HG03460 (cell line): ENCODE measurements at regions not wholly inside any gene's neighbourhood (a gene's known extent, or its start where the extent isn't known, plus 50 kb on each side); places are given as distances from the start of the nearest gene placed in this dataset.
"Not testable (repeated sequence)": the region's sequence is repeated elsewhere in the genome, so short reads cannot be mapped to it uniquely, and the experiment has no call there.

ENCODE experiments used
- ATAC-seq: cut with Tn5 transposase; IDR thresholded peaks from one replicate; pipeline ENCODE4 v1.9.1; 2021; ENCODE audit not compliant: unreplicated experiment

DNA sequence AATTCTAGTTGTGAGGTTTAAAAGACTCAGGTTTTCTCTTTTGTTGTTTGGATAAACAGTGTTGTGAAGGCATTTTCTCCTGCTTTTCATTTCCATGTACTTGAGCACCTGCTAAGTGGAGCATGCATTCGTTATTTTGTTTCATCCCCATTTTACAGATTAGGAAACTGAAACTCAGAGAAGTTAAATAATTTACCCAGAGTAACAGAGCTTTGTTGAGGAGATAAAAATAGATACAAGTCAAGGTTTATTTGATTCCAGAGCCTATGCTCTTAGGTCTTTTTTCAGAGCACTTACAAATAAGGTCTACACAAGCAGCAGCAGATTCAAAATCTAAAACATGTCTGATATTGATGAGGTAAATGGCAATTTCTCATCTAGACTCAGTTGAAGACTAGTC, 254.7 kb upstream of the PTBP2 start:
- ATAC-seq = no peak

DNA sequence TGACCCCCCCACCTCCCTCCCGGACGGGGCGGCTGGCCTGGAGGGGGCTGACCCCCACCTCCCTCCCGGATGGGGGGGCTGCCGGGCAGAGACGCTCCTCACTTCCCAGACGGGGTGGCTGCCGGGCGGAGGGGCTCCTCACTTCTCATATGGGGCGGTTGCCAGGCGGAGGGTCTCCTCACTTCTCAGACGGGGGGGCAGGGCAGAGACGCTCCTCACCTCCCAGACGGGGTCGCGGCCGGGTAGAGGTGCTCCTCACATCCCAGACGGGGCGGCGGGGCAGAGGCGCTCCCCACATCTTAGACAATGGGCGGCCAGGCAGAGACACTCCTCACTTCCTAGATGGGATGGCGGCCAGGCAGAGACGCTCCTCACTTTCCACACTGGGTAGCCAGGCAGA, 251.9 kb upstream of the PTBP2 start:
- not testable (repeated sequence) for ATAC-seq

GRCh38 chr1:96472471-96472870, 249.1 kb upstream of the PTBP2 start:
- no peak for ATAC-seq

DNA sequence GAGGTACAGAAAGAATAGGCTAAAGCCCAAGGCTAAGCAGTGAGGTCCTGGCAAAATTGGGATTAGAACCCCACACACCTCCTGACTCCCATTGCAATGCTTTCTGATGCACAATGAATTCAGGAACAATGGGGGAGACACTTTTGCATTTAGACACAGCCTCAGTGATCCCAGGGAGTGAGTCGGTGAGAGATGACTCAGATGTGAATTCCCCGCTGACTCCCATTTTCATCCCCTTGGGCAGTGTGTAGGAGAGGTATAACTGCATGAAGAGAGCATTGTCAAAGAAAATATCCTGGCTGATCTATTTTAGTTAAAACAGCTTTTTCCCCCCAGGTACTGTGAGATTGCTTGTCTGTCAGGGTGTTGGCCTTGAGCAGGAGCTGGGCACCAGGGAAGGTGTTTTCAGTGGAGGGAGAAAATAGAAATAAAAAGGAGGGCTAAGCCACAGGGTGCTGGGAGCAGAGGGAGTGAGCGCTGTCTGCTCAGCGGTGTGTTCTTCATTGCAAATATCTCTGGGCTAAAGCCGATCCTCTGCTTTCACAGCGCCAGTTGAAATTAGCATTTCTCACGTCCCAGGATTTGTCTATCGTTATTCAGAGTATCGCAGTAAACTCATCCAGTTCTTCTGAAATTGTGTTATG, 247.7 kb upstream of the PTBP2 start:
- ATAC-seq = no peak

DNA sequence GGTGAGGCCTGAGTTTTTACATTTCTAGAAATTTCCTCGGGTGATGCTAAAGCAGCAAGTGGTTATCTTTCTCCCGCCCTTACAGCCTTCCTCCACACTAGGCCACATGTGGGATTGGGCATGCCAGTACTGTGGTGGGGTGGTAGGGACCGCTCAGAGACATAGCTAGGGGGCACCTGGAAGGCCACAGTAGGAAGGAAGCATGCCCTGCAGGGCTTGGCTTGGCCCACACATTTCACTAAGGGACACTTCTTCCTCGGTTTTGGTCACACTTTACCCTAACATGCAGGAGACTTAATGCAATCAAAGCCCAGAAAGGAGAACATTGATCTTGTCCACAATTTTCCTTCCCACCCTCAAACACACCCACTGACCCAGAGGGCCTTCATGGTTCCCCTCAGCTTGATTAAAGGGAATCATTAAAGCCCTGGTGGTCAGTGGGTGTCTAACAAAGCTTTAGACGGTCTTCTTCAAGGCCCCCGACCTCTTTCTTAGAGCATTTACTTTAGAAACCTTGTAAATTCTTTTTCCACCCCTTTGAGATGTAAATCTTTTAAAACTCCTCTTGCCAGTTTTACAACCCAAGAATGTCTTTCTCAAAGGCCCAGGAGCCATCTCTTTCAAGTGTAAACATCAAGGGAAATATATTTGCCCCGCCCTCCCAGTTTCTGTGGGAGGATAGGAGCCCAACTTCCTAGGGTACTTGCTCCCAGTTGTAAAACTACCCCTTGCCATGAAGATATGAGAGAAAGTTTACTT, 246.4 kb upstream of the PTBP2 start:
- no peak for ATAC-seq

DNA sequence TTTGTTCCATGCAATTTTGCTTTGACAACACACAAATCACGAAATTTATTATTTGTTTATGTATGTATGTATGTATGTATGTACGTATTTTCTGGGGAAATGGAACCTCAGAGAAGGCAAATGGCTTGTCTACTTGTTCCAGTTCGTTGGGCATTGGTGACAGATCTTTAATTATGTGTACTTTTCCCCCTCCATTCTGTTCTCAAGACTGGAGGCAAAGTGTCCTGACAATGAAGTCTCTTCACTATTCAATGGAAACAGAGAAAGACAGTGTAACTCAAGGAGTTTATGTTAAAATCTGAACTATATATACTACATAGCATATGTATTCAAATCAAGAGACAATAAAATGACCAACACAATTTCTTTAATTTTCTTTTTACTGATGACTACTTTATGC, 245.7 kb upstream of the PTBP2 start:
- no peak for ATAC-seq

DNA sequence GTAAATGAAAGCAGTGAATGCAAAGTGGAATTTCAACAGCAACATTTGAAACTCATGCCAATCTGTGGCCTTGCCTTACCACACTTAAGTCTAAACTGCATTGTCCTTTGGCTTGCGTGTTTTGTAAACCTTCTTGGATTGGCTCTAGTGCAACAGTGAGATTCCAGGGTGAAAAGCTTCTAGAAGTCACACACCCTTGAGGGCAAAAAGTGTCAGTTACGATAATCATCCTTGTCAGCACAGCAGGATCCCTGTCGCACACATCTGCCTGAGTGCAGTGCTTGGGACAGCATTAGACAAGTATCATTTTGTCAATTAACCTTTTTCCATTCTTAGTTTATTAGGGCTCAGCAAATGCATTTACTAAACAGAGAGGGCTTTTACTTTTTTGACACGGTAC, 243.4 kb upstream of the PTBP2 start:
- no peak for ATAC-seq

- ATAC-seq = no peak
These were observed 240.2 kb upstream of the PTBP2 start for GRCh38 chr1:96481409-96481808.

DNA sequence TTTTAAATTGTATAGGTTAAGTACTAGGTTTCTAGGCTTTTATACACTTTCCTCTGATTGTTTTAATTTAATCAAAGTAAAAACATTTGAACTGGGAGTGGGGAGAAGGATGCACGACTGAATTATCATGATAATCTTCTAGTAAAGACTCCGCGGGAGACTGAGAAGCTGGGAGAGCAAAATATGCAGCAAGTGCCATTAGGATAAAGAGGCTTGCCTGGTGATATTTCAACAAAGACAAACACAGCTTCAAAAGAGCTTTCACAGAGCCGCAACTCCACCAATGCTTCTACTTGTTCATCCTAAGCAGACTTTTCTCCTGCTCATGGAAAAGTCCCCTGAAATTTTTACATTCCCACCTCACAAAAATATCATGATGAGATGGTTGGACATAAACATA, 239.0 kb upstream of the PTBP2 start:
- no peak for ATAC-seq

DNA sequence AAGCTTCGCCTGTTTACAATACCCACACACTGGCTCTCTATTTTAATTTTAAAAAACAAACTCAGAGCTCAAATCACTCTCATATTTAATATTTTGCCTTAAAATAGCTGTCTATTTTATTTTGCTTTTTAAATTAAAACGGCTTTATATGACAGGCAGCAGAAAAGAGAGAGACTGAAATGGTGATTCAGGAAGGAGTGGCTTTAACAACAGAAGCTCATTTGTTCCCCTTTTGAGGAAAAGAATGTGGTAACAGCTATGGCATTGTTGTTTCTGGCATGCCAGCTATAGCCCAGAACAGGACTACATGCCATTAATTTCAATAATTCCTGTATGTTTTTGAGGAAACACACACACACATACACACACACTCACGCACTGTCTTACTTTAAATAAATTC, 234.2 kb upstream of the PTBP2 start:
- no peak for ATAC-seq

- no peak for ATAC-seq
These were observed 233.6 kb upstream of the PTBP2 start for GRCh38 chr1:96487971-96488370.

- no peak for ATAC-seq
These were observed 232.8 kb upstream of the PTBP2 start for GRCh38 chr1:96488777-96489176.

- ATAC-seq = no peak
These were observed 229.3 kb upstream of the PTBP2 start for GRCh38 chr1:96492236-96492635.

DNA sequence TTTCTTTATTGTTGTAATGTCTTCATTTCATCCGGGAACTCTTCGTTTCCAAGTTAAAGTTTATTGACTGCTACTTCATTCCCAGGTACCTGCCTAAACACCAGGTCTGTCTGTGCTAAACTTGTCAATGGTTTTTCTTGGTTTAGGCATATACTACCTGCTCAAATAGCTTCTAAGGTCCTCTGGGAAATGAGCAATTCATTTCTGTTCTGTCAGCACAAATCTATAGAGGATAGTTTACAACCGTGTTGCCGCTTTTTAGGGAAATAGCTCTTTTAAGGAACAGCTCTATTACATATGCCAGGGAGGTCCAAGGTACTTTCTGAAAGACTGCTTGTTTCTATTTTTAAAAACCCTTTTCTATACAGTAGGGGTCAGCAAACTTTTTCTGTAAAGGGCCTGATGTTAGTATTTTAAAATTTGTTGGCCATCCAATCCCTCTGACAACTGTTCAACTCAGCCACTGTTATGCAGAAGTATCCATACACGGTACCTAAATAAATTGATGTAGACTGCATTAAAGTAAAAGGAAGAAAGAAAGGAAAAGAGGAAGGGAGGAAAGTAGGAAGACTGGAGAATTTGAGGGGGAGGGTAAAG, 222.7 kb upstream of the PTBP2 start:
- ATAC-seq = no peak

GRCh38 chr1:96508233-96508632, 213.4 kb upstream of the PTBP2 start:
- ATAC-seq = no peak

DNA sequence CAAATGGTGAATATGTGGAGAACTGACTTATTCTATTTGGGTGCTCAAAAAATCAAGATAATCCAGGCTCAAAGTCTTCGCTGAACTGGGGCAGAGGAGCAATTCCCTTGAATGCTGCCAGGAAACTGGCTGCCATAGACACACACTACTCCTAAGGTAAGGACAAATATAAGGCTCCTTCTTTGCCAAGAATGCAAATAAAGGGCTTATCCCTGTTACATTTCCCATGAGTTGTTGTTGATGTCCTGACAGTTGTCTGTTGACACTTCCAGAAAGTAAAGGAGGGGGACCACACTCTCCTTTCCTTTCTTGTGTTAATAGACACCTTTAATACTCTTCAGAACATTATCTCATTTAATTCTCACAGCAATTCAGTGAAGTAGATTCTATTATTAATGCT, 212.2 kb upstream of the PTBP2 start:
- no peak for ATAC-seq

GRCh38 chr1:96509951-96510350, 211.6 kb upstream of the PTBP2 start:
- no peak for ATAC-seq

- ATAC-seq = no peak
These were observed 211.2 kb upstream of the PTBP2 start for GRCh38 chr1:96510391-96510790.

DNA sequence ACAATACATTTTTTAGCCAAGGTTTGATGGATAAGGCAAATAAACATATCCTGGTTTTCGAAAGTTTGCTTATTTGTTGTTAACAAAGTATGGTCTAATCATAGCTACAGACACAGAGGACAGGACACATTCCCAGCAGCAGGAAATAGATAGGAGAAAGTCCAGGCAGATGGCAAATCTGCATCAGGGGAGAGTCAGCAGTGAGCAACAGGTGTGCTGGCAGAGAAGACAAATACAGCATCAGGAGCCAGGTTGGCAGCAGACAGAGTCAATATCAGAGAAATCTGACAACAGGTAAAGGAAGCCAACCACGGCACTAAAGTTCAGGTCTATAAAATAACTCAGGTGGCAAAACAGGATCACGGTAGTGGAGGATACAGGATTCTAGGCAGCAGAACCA, 210.7 kb upstream of the PTBP2 start:
- no peak for ATAC-seq

DNA sequence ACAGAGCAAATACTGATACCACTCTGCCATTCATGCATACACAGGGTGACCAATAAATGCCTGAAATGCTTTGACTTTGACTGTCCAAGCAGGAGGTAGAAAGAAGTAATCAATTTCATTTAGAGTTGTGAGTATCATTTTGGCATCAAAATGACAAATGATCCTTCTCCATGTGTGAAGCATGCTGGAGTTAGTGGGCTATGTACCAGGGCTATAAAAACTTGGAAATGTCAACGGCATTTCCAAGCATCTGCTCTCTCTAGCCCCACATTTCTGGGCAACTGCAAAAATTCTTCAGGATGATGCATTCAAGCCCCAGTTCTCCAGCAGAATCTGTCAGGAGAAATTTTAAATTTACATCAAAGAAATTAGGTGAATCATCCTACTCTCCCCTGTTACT, 208.4 kb upstream of the PTBP2 start:
- ATAC-seq = no peak

- ATAC-seq = peak; percentile 91
These were observed 206.2 kb upstream of the PTBP2 start for GRCh38 chr1:96515430-96515829.

GRCh38 chr1:96515925-96516324, 205.7 kb upstream of the PTBP2 start:
- ATAC-seq = peak; percentile 53
